HG03108 (cell line): ENCODE measurements at regions not wholly inside any gene's neighbourhood (a gene's known extent, or its start where the extent isn't known, plus 50 kb on each side); places are given as distances from the start of the nearest gene placed in this dataset.
"Not testable (repeated sequence)": the region's sequence is repeated elsewhere in the genome, so short reads cannot be mapped to it uniquely, and the experiment has no call there.

ENCODE experiments used
- ATAC-seq: cut with Tn5 transposase; IDR thresholded peaks from one replicate; pipeline ENCODE4 v1.9.1; 2021; ENCODE audit warnings: moderate library complexity; ENCODE audit not compliant: unreplicated experiment

GRCh38 chr4:1561286-1561990 is 122.7 kb downstream of the FAM53A start:
- ATAC-seq = no peak

- ATAC-seq = no peak
Observed at GRCh38 chr4:1559896-1560650, 124.0 kb downstream of the FAM53A start.

- ATAC-seq = no peak
Observed at GRCh38 chr4:1558205-1558604, 125.9 kb downstream of the FAM53A start.

- ATAC-seq = no peak
Observed at GRCh38 chr4:1557221-1557597, 126.9 kb downstream of the FAM53A start.

- ATAC-seq = no peak
Observed at GRCh38 chr4:1556541-1557220, 127.4 kb downstream of the FAM53A start.

- ATAC-seq = no peak
Observed at GRCh38 chr4:1554876-1555265, 129.2 kb downstream of the FAM53A start.

GRCh38 chr4:1554246-1554875 is 129.8 kb downstream of the FAM53A start:
- ATAC-seq = no peak

- ATAC-seq = no peak
Observed at GRCh38 chr4:1553365-1553764, 130.7 kb downstream of the FAM53A start.

GRCh38 chr4:1552451-1552850 is 131.7 kb downstream of the FAM53A start:
- ATAC-seq = no peak

- ATAC-seq = no peak
Observed at GRCh38 chr4:1551211-1551610, 132.9 kb downstream of the FAM53A start.

GRCh38 chr4:1550122-1551070 is 133.7 kb downstream of the FAM53A start:
- no peak for ATAC-seq

GRCh38 chr4:1549638-1550035 is 134.5 kb downstream of the FAM53A start:
- ATAC-seq = no peak

GRCh38 chr4:1548827-1549637 is 135.1 kb downstream of the FAM53A start:
- ATAC-seq = not testable (repeated sequence)

- ATAC-seq = no peak
Observed at GRCh38 chr4:1547856-1548826, 136.0 kb downstream of the FAM53A start.

GRCh38 chr4:1547131-1547855 is 136.8 kb downstream of the FAM53A start:
- no peak for ATAC-seq

GRCh38 chr4:1544861-1545281 is 138.6 kb upstream of the NKX1-1 start:
- no peak for ATAC-seq

- ATAC-seq = not testable (repeated sequence)
Observed at GRCh38 chr4:1544435-1544834, 138.2 kb upstream of the NKX1-1 start.

- ATAC-seq = no peak
Observed at GRCh38 chr4:1543976-1544375, 137.7 kb upstream of the NKX1-1 start.
